Liver (tissue), 3 donors: ENCODE measurements at regions not wholly inside any gene's neighbourhood (a gene's known extent, or its start where the extent isn't known, plus 50 kb on each side); places are given as distances from the start of the nearest gene placed in this dataset.

Experiments
- RXRA ChIP-seq, 2 donors: IDR thresholded peaks; 2 replicates each; pipeline ENCODE4 v1.6.1; 2017 to 2018; ENCODE audit warnings: antibody characterized with exemption in 2 of 2, mild to moderate bottlenecking in 1 of 2
- TAF1 ChIP-seq: conservative IDR thresholded peaks from 2 replicates; pipeline ENCODE4 v1.6.1; 2016; ENCODE audit warnings: antibody characterized with exemption, mild to moderate bottlenecking
- YY1 ChIP-seq: IDR thresholded peaks from 2 replicates; pipeline ENCODE4 v1.6.1; 2016; ENCODE audit warnings: antibody characterized with exemption, mild to moderate bottlenecking
- TF ChIP-seq, protein P1 (sequence below): fragments of 150-350 bp; IDR thresholded peaks from 2 replicates; pipeline ENCODE4 v1.5.1; 2017; ENCODE audit warnings: improper control_type of control experiment, low read depth, low read length; ENCODE audit not compliant: missing input control
- donor health status: healthy.
- donor health status: healthy.

DNA sequence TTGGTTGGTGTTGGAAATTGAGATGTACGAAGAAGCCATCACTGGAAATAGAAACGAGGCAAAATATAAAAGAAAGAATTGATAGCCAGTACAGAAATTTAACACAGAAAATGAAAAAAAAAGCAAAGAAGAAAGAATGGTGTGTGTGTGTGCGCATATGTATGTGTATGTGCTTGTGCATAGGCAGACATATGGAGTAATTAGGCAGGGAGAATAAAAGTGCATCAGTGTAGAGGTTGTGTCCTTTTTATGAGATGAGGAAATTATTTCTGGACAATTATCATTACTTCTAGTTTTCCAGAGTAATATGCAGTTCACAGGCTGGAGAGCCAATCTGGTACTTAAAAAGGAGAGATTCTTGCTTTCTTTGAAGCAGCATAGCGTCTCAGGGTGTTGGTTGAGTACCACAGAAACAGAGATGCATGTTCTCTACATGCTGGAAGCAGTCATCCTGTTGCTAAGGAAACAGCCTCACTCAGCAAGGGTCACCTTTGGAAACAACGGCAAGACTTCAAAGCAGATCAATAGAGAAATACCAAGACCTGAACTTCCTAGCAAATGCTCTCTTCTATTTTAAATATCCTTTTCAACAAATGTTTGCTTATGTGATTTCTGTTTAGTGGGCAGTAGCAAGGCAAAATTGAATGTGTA, 172.7 kb downstream of the TAF11L14 start:
- TF ChIP-seq, protein P1, sequence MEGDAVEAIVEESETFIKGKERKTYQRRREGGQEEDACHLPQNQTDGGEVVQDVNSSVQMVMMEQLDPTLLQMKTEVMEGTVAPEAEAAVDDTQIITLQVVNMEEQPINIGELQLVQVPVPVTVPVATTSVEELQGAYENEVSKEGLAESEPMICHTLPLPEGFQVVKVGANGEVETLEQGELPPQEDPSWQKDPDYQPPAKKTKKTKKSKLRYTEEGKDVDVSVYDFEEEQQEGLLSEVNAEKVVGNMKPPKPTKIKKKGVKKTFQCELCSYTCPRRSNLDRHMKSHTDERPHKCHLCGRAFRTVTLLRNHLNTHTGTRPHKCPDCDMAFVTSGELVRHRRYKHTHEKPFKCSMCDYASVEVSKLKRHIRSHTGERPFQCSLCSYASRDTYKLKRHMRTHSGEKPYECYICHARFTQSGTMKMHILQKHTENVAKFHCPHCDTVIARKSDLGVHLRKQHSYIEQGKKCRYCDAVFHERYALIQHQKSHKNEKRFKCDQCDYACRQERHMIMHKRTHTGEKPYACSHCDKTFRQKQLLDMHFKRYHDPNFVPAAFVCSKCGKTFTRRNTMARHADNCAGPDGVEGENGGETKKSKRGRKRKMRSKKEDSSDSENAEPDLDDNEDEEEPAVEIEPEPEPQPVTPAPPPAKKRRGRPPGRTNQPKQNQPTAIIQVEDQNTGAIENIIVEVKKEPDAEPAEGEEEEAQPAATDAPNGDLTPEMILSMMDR: no peak
- no peak for TF ChIP-seq TAF1
- TF ChIP-seq RXRA (IDR thresholded peaks at IDR 0.05): no peak
- no peak for TF ChIP-seq YY1
